ENCODE measurements at regions not wholly inside any gene's neighbourhood (a gene's known extent, or its start where the extent isn't known, plus 50 kb on each side); places are given as distances from the start of the nearest gene placed in this dataset.

DNA sequence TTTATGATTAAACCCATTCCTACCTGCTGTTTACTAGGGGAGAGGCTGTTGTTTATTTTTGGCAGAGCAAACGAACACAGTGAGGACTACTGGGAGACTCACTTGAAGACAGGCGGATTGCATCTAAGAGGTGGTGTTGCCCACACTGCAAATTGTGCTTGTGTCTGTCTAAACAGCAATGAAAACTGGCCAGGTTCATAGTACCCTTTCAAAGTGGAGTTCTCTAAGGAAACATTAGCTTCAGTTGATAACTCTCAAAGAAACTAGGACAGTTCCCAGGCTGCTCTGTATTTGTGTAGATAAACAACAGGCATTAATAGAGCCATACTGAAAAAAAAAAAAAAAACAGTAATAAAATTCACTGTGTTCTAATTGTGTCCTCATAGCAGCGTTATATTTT, 466.0 kb upstream of the RGS6 start:
- Mint-ChIP-seq H3K27ac (no peak overlapping the region), H3K4me1 (ENCODE audit: unreplicated experiment) (no peaks in the 10 kb centered on the region), H3K27me3 (no peaks in the 10 kb centered on the region), H3K36me3 (peaks cover 12% of the 10 kb centered on the region), H3K4me3 (no peak overlapping the region), H3K9me3 (peaks cover 7% of the 10 kb centered on the region)
- no peak for DNase-seq (ENCODE audit: extremely low spot score, unreplicated experiment)
- TF ChIP-seq, protein P1, sequence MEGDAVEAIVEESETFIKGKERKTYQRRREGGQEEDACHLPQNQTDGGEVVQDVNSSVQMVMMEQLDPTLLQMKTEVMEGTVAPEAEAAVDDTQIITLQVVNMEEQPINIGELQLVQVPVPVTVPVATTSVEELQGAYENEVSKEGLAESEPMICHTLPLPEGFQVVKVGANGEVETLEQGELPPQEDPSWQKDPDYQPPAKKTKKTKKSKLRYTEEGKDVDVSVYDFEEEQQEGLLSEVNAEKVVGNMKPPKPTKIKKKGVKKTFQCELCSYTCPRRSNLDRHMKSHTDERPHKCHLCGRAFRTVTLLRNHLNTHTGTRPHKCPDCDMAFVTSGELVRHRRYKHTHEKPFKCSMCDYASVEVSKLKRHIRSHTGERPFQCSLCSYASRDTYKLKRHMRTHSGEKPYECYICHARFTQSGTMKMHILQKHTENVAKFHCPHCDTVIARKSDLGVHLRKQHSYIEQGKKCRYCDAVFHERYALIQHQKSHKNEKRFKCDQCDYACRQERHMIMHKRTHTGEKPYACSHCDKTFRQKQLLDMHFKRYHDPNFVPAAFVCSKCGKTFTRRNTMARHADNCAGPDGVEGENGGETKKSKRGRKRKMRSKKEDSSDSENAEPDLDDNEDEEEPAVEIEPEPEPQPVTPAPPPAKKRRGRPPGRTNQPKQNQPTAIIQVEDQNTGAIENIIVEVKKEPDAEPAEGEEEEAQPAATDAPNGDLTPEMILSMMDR (conservative IDR thresholded peaks at IDR 0.05), result no peak

- H3K4me3 Mint-ChIP-seq, result no peak overlapping the region
- H3K4me1 Mint-ChIP-seq (ENCODE audit: unreplicated experiment), result no peaks in the 10 kb centered on the region
- peaks cover 7% of the 10 kb centered on the region for H3K9me3 Mint-ChIP-seq
- H3K36me3 Mint-ChIP-seq, result peaks cover 12% of the 10 kb centered on the region
- no peak for DNase-seq (ENCODE audit: extremely low spot score, unreplicated experiment)
- TF ChIP-seq, protein P1 (conservative IDR thresholded peaks at IDR 0.05), result no peak
- H3K27me3 Mint-ChIP-seq, result no peaks in the 10 kb centered on the region
- H3K27ac Mint-ChIP-seq, result no peak overlapping the region
Observed at GRCh38 chr14:71466946-71467345, 465.3 kb upstream of the RGS6 start.

GRCh38 chr14:71467361-71467811, 464.8 kb upstream of the RGS6 start:
- no peaks in the 10 kb centered on the region for H3K27me3 Mint-ChIP-seq
- TF ChIP-seq, protein P1 (conservative IDR thresholded peaks at IDR 0.05), result no peak
- H3K36me3 Mint-ChIP-seq, result peaks cover 12% of the 10 kb centered on the region
- no peaks in the 10 kb centered on the region for H3K4me1 Mint-ChIP-seq (ENCODE audit: unreplicated experiment)
- no peak overlapping the region for H3K4me3 Mint-ChIP-seq
- H3K9me3 Mint-ChIP-seq, result peaks cover 7% of the 10 kb centered on the region
- no peak for DNase-seq (ENCODE audit: extremely low spot score, unreplicated experiment)
- no peak overlapping the region for H3K27ac Mint-ChIP-seq

DNA sequence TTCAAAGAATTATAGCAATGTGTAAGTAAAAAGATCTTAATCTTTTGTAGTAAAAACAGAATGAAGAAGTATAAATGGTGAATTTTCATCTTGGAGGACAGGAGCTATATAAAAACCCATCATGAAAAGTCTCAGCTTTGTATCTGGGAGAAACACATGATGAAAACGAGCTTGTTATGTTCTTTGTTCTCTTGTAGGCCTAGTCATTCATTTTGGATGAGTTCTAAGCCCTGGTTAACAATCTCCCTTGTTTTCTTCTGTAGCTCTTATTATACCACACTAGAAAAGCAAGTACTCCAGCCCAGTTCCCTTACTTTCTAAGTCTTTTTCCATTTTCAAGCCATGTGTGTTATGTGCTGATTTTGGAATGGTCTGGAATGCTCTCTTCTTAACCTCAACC, 463.5 kb upstream of the RGS6 start:
- Mint-ChIP-seq H3K27me3 (no peaks in the 10 kb centered on the region), H3K27ac (no peak overlapping the region), H3K4me1 (ENCODE audit: unreplicated experiment) (no peaks in the 10 kb centered on the region), H3K9me3 (peaks cover 5% of the 10 kb centered on the region), H3K4me3 (no peak overlapping the region), H3K36me3 (peaks cover 7% of the 10 kb centered on the region)
- TF ChIP-seq, protein P1 (conservative IDR thresholded peaks at IDR 0.05), result no peak
- no peak for DNase-seq (ENCODE audit: extremely low spot score, unreplicated experiment)

- H3K27me3 Mint-ChIP-seq, result no peaks in the 10 kb centered on the region
- no peaks in the 10 kb centered on the region for H3K4me1 Mint-ChIP-seq (ENCODE audit: unreplicated experiment)
- H3K36me3 Mint-ChIP-seq, result peaks cover 3% of the 10 kb centered on the region
- no peak for DNase-seq (ENCODE audit: extremely low spot score, unreplicated experiment)
- H3K9me3 Mint-ChIP-seq, result no peaks in the 10 kb centered on the region
- H3K4me3 Mint-ChIP-seq, result no peak overlapping the region
- TF ChIP-seq, protein P1 (conservative IDR thresholded peaks at IDR 0.05), result no peak
- H3K27ac Mint-ChIP-seq, result no peak overlapping the region
Observed at GRCh38 chr14:71469643-71470335, 462.4 kb upstream of the RGS6 start.

Data from type B pancreatic cell (in vitro differentiated cells).